GDM1 (cell line): ENCODE measurements at regions not wholly inside any gene's neighbourhood (a gene's known extent, or its start where the extent isn't known, plus 50 kb on each side); places are given as distances from the start of the nearest gene placed in this dataset.

ENCODE experiments used
- DNase-seq: peaks from one replicate; lab custom pipeline; 2025; lab: John Stamatoyannopoulos, UW

DNA sequence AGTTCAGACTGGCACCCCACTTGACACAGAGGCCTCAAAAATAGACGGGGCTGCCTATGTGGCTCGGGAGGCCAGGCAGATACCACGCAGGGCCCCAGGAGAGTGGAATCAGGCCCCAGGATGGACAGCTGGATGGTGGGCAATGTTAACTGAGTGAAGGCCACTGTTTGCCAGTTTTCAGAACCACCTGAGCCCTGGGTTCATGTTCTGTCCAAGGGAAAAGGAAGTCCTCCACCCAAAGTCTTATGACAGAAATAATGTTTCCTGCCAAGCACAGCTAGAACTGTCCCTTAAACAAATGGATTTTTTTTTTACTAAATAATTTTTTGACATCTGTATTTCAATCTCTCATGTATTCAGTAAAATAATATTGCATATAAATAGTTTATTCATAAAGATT lies 228.4 kb downstream of the KLF13 start:
- no peak for DNase-seq

- no peak for DNase-seq
Measured at GRCh38 chr15:31556494-31557150, 230.0 kb downstream of the KLF13 start.

DNA sequence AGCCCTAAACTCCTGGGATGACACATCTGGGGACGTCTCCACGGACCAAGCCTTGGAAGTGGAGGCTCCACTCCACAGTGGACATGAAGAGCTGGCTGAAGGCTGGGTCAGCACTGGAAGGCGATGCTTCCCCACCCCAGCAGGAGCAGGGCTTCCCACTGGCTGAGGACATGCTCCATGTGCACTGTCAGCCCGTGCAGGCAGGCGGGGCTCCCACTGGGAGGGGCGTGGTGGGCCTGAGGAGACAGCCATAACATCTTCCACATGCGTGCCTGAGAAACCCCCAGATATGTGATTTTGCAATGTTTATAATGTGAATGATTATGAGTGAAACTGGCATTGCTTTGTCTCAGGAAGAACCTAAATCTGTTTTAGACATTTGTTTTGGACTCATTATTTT lies 231.3 kb downstream of the KLF13 start:
- no peak for DNase-seq

DNA sequence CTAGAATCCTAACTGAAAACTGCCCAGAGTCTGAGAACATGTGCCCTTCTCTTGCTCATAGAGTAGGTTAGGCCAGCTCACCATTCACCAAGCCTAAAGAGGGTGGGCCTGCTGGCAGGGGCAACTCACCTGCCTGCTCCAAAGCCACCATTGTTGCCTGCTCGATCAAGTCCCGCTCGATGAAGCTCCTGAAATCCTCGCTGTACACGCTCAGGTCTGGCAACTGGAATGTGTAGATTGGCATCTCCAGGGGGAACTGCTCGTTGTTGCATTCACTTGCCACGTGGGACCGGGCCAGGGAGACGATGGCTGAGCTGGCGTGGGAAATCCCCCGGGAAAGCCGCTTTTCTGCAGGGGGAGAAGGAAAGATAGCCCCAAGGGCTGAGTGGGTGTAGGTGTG lies 232.2 kb downstream of the KLF13 start:
- DNase-seq = no peak

- no peak for DNase-seq
Measured at GRCh38 chr15:31559786-31560185, 233.2 kb downstream of the KLF13 start.

DNA sequence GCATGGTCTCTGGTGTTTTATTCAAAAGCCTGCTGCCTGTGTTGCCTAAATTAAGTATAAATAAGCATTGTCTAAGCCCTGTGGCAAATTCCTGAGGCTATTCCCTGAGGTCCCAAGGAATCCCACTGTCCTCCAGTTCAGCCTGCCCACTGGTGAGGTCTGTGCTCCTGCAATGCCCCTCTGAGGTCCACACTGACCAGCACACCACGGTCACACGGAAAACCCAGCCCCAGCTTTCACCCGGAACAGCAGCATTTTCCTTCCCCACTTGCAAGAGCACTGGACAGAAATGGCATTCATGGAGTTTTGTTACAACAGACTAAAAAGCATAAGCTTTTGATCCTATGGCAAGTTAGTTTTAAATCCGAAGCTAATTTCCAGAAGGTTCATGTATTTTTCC lies 234.0 kb downstream of the KLF13 start:
- DNase-seq = no peak

DNA sequence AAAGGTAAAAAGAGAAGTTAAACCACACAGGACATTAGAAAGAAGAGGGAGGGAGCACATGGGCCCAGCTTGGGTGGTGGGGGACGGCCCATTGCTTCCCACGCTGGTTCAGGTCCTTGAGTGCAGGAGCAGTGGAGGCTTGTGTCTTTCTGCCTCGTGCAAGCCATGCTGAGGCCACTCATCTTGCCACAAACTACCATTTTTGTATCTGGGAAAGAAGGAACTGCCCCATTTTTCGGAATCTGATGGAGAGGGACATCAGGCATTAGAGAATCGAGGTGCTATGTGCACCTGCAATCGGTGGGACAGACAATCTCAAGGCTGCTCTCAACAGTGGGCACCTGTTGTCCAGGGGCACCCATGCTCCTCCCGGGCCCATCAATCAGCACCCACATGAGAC lies 234.5 kb downstream of the KLF13 start:
- DNase-seq = no peak

DNA sequence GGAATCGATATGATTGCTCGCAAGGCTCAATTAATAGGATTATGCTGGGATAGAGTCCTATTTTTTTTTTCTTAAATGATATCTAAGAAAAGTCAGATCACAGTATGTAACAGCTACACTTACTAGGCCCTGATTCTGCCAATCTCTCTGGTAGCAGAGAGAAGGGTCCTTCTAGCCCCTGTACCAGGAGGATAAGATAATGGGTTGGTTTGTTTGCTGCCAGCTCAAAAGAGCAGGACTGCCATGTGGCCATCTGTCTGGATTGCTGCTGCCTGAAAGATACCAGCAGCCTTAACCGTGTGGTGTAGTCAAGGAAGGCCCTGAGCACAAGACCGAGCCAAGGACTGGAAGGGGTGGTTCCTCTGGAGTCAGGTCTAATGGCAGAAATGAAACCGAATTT lies 236.4 kb downstream of the KLF13 start:
- no peak for DNase-seq

DNA sequence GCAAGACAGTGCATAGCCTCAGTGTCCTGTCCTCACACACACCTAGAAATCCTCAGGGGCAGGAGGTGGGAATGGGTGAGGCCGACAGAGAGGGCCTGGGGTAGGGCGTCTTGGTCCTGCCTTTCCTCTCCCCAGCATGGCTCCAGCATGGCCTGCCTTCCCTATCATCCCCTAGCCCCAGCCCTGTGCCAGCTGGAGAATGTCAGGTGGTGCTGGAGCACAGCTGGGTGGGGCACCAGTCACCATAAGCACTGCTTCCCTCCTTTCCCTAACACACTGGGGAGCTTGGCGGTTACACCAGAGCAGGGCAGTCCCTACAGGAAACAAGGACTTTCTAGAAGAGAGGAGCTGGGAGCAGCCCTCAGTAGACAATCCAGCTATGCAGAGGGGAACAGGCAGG lies 236.8 kb downstream of the KLF13 start:
- no peak for DNase-seq

- no peak for DNase-seq
Measured at GRCh38 chr15:31567861-31568260, 241.2 kb downstream of the KLF13 start.

DNA sequence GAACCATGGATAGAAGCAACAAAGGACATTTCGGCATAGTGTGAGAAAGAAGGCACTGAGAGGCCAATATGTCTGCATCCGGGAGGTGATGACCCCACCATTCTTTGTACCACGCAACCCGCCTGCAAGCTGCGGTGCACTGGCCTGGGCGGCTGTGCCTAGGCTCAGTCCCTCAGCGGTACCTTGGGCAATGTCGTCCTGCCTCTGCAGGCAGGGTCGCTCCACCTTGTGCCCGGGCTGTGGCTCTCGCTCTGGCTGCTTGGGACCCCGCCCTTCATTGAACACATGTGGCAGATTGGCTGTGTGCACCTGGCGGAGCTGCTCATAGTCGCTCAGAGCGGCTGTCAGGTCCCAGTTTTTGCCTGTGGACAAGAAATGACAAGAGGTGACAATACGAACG lies 243.2 kb downstream of the KLF13 start:
- no peak for DNase-seq

DNA sequence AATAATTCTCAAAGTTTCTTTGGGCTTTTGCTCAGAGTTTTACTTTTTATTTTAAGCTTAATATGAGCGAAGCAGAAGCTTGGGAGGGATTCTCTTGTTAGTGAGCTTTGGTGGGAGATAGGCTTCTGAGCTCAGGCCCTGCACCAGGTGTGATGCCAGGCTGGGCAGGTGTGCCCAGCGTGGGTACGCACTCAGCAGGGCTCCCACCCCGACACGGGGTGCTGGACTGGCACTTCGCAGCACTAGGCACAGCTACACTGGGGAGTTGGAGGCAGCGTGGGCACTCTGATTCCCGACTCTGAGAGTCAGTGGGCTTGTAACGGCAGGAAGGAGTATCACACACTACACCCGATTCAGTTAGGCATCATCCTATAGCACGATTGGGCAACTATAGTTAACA lies 244.0 kb downstream of the KLF13 start:
- DNase-seq = no peak

GRCh38 chr15:31571676-31572075 lies 245.0 kb downstream of the KLF13 start:
- DNase-seq = no peak

DNA sequence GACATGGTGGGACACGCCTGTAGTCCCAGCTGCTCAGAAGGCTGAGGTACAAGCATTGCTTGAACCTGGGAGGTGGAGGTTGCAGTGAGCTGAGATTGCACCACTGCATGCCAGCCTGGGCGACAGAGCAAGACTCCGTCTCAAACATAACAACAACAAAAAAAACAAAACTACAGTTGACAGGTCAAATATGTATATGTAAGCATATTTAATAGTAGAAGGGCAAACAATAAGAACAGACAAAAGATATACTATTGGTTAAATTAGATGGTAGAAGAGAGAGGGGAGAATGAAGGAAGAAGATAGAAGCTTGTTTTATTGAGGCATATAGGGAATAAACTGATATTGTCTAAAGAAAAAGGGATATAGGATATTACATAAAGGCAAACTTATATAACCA lies 247.1 kb downstream of the KLF13 start:
- DNase-seq = no peak

DNA sequence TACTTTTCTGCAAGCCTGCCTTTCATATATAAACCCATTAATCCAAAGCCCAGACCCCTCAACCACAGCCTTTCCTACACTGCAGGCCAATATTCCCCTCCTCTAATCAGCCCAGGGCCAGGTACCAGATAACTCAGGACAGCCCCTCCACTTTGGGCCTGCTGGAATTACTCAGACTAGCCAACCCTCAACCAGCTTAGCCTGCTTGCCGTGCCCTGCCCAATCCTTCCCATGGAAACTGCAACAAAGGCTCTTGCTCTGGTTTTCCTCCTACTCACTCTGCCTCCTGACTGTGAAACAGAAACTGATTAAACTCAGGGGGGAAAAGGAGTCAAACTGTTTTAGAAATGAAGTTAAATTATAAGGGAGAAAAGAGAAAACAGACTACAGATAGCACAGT lies 248.1 kb downstream of the KLF13 start:
- no peak for DNase-seq

GRCh38 chr15:31577108-31577507 lies 250.5 kb downstream of the KLF13 start:
- no peak for DNase-seq

DNA sequence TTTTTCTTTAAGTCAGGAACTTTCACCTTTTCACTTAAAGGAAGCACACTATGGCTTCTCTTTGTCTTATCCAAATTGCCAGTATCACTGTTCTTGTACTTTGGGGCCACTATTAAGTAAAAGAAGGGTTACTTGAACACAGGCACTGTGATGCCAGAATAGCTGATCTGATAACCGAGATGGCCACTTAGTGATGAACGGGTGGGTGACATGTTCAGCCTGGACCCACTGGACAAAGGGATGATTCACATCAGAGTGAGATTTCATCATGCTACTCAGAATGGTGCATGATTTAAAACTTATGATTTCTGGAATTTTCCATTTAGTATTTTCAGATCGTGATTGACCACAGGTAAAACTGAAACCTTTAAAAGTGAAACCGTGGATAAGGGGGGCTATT lies 252.6 kb downstream of the KLF13 start:
- no peak for DNase-seq

GRCh38 chr15:31579976-31580375 lies 253.3 kb downstream of the KLF13 start:
- DNase-seq = no peak

DNA sequence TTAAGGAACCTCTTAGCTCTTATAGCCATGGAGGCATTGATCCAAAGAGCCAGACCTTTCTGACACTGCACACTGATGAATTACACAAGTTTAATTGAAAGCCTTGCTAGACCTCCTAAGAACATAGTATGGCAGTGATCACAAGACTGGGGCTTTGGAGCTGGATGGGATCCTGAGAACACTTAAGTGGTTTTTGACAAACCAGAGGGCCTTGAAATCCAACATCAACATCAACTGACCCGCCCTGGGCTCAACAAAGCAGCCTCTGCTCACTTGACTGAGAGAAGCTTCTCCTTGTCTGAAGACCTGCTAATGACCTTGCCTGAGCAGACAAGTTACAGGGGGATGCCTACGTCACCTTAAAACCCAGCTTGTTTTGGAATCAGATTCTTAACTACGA lies 257.6 kb downstream of the KLF13 start:
- no peak for DNase-seq

- DNase-seq = no peak
Measured at GRCh38 chr15:31585240-31585639, 258.6 kb downstream of the KLF13 start.

DNA sequence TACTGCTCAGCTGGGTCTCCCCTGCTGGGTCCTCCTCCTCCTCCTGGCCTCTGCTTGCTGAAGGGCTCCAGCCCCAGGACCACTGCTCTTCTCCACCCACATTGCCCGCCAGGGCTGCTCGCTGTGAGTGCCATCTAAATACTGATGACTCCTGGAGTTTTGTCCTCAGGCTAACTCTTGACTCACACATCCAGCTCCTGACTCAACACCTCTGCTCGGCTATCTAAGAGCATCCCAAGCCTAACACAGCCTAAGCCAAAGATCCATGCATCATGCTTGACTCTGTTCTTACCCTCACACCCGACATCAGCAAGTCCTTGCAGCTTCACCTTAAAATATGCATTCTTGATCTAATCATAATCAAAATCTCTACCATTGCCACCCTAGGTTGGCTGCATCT lies 260.2 kb downstream of the KLF13 start:
- no peak for DNase-seq

DNA sequence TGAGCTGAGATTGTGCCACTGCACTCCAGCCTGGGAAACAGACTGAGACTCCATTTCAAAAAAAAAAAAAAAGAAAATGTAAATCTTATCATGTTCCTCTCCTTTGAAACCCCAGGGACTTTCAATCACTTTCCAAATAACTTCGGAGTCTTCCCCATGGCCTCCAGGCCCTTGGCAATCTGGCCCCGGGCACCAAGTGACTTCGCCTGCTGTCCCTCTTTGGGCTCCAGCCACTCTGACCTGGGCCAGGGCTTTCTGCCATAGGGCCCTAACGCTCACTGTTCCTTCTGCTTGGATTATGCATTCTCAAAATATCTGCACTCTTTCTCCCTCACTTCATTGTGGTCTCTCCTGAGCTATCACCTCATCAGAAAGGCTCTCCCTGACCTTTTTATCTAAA lies 260.9 kb downstream of the KLF13 start:
- DNase-seq = no peak

GRCh38 chr15:31590609-31591008 lies 264.0 kb downstream of the KLF13 start:
- DNase-seq = no peak

DNA sequence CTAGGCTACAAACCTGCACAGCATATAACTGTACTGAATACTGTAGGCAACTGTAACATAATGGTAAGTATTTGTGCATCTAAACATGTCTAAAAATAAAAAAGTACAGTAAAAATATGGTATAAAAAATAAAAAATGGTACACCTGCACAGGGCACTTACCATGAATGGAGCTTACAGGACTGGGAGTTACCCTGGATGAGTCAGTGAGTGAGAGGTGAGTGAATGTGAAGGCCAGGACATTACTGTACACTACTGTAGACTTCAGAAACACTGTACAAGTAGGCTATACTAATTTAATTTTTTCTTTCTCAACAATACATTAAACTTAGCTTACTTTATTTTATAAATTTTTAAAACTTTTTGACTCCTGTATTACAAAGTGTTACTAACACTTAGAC lies 265.3 kb downstream of the KLF13 start:
- DNase-seq = no peak

DNA sequence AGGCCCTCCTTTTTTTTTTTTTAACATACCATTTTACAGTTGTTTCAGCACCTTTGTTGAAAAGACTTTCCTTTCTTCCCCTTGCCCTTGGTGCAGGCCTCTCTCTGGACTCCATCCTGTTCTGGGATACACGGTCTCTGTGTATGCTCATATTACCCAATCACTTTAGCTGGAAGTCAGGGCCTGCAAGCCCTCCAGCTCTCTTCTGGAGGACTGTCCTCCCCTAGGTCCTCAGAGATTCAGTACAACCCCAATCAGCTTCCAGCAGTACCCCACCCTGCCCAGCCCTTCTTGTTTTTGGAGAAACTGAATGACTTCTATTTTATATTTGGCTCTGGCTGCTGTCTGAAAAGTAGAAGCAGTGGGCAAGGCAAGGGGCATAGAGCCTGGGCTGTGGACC lies 270.8 kb downstream of the KLF13 start:
- no peak for DNase-seq
